Right lobe of liver (tissue), 4 donors: ENCODE measurements at regions not wholly inside any gene's neighbourhood (a gene's known extent, or its start where the extent isn't known, plus 50 kb on each side); places are given as distances from the start of the nearest gene placed in this dataset.

Experiments used
- POLR2A ChIP-seq: fragments of 450-650 bp; IDR thresholded peaks from one replicate; pipeline ENCODE4 v1.6.1; 2017; ENCODE audit warnings: antibody characterized with exemption, mild to moderate bottlenecking
- TF ChIP-seq, protein P1 (sequence below), 4 donors: fragments of 200-600 bp in 3 of 4; fragments of 450-650 bp in 1 of 4; IDR thresholded peaks; one replicate each; pipeline versions ENCODE4 v1.5.1 to v1.8.0; 2016 to 2022; ENCODE audit warnings: antibody characterized with exemption in 4 of 4, mild to moderate bottlenecking in 2 of 4
- donor health status: DM: no; HTN: no; CAD: no.
- donor health status: DM: no; HTN: no; CAD: no.
- donor health status: DM: no; HTN: yes; CAD: no.

DNA sequence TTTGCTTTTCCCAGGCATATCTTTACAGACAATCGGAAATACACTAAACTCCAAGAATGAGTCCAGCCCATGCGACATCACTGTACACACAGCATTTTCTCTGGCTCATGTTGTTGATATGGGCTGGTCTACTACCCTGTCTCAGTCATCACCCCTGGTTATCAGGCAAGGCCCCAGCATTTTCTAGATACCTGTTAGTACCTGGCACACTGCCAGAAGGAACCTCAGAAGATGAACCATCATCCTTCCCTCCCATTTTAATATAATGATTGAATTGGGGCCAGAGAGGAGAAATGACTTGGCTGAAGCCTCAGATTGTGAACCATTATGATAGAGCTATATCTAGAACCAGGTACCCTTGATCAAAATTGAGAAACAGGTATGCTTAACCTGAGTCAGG lies 406.2 kb downstream of the CDH11 start:
- TF ChIP-seq, protein P1, sequence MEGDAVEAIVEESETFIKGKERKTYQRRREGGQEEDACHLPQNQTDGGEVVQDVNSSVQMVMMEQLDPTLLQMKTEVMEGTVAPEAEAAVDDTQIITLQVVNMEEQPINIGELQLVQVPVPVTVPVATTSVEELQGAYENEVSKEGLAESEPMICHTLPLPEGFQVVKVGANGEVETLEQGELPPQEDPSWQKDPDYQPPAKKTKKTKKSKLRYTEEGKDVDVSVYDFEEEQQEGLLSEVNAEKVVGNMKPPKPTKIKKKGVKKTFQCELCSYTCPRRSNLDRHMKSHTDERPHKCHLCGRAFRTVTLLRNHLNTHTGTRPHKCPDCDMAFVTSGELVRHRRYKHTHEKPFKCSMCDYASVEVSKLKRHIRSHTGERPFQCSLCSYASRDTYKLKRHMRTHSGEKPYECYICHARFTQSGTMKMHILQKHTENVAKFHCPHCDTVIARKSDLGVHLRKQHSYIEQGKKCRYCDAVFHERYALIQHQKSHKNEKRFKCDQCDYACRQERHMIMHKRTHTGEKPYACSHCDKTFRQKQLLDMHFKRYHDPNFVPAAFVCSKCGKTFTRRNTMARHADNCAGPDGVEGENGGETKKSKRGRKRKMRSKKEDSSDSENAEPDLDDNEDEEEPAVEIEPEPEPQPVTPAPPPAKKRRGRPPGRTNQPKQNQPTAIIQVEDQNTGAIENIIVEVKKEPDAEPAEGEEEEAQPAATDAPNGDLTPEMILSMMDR (IDR thresholded peaks at IDR 0.05): no peak
- TF ChIP-seq POLR2A: no peak
